T-helper 1 cell treated with Interleukin-12 subunit alpha and Interleukin-12 subunit beta and Interleukin-4 antibody, amounts not matched to agents 30 ng/mL and 1 ng/mL, for 36 hours (primary cell): ENCODE measurements at regions not wholly inside any gene's neighbourhood (a gene's known extent, or its start where the extent isn't known, plus 50 kb on each side); places are given as distances from the start of the nearest gene placed in this dataset.

Experiments used
- intact Hi-C: fragments of 100-400 bp; cut with micrococcal nuclease; formaldehyde crosslinking; loops from one replicate; pipeline ENCODE4 v1.15.1; 2024

- intact Hi-C loops = no loop called here
Measured at GRCh38 chr13:72379581-72379980, 347.8 kb downstream of the MZT1 start.

- intact Hi-C loops = no loop called here
Measured at GRCh38 chr13:72368031-72368430, 359.4 kb downstream of the MZT1 start.

- intact Hi-C loops = no loop called here
Measured at GRCh38 chr13:72346716-72347115, 380.7 kb downstream of the MZT1 start.

- intact Hi-C loops = no loop called here
Measured at GRCh38 chr13:72342364-72342763, 385.1 kb downstream of the MZT1 start.

GRCh38 chr13:72341904-72342303, 385.5 kb downstream of the MZT1 start:
- intact Hi-C loops = no loop called here

GRCh38 chr13:72317346-72318109, 409.9 kb downstream of the MZT1 start:
- intact Hi-C loops = no loop called here

- intact Hi-C loops = no loop called here
Measured at GRCh38 chr13:72316716-72317115, 410.7 kb downstream of the MZT1 start.

GRCh38 chr13:72315312-72315711, 412.1 kb downstream of the MZT1 start:
- intact Hi-C loops = no loop called here

GRCh38 chr13:72314210-72314609, 413.2 kb downstream of the MZT1 start:
- intact Hi-C loops = no loop called here

GRCh38 chr13:72313546-72313945, 413.9 kb downstream of the MZT1 start:
- intact Hi-C loops = no loop called here

GRCh38 chr13:72303941-72304746, 423.3 kb downstream of the MZT1 start:
- intact Hi-C loops = no loop called here

- intact Hi-C loops = no loop called here
Measured at GRCh38 chr13:72296246-72296645, 429.2 kb upstream of the DACH1 start.

- intact Hi-C loops = no loop called here
Measured at GRCh38 chr13:72295153-72295552, 428.1 kb upstream of the DACH1 start.

GRCh38 chr13:72293206-72293605, 426.2 kb upstream of the DACH1 start:
- intact Hi-C loops = no loop called here

GRCh38 chr13:72290962-72291681, 424.1 kb upstream of the DACH1 start:
- intact Hi-C loops = no loop called here

GRCh38 chr13:72286421-72286820, 419.4 kb upstream of the DACH1 start:
- intact Hi-C loops = no loop called here

- intact Hi-C loops = no loop called here
Measured at GRCh38 chr13:72284791-72285190, 417.8 kb upstream of the DACH1 start.

- intact Hi-C loops = no loop called here
Measured at GRCh38 chr13:72261732-72262131, 394.7 kb upstream of the DACH1 start.

GRCh38 chr13:72259528-72259927, 392.5 kb upstream of the DACH1 start:
- intact Hi-C loops = no loop called here

- intact Hi-C loops = no loop called here
Measured at GRCh38 chr13:72258340-72258981, 391.5 kb upstream of the DACH1 start.

- intact Hi-C loops = no loop called here
Measured at GRCh38 chr13:72255908-72256307, 388.9 kb upstream of the DACH1 start.

- intact Hi-C loops = no loop called here
Measured at GRCh38 chr13:72253754-72254153, 386.8 kb upstream of the DACH1 start.
